Thyroid gland (tissue), 4 donors: ENCODE measurements at regions not wholly inside any gene's neighbourhood (a gene's known extent, or its start where the extent isn't known, plus 50 kb on each side); places are given as distances from the start of the nearest gene placed in this dataset.

ENCODE experiments used
- POLR2A ChIP-seq, 2 donors: fragments of 450-650 bp; IDR thresholded peaks; one replicate each; pipeline ENCODE4 v1.6.1; 2017; ENCODE audit warnings: antibody characterized with exemption in 2 of 2, mild to moderate bottlenecking in 2 of 2, moderate library complexity in 1 of 2
- TF ChIP-seq, protein P1 (sequence below), 6 experiments: fragments of 200-600 bp in 3 of 6; fragments of 450-650 bp in 3 of 6; sonication (generic) in 3 of 6; IDR thresholded peaks; one replicate each; pipeline ENCODE4 v1.5.1; 2016 to 2019; ENCODE audit warnings: antibody characterized with exemption in 6 of 6, mild to moderate bottlenecking in 2 of 6, inconsistent platforms in 1 of 6, moderate library complexity in 1 of 6

DNA sequence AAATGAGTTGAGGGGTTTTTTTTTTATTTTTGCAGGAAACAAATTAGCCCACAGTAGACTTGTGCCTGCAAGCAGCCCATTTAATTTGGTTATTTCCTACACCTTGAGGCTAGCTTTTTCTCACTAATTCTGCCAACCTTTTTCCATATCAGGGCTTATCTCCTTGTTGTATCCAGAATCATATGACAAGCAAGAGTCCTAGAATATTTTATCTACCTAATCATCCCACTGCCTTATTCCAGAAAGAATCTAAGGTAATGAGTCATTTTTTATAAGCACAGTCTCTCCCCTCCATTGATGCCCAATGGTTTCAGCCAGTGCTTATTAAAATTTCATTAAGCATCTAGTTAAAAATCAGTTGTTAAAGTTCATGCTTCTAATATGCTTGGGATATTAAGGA, 324.1 kb downstream of the BARHL2 start:
- no peak for TF ChIP-seq POLR2A (IDR thresholded peaks at IDR 0.05)
- TF ChIP-seq, protein P1, sequence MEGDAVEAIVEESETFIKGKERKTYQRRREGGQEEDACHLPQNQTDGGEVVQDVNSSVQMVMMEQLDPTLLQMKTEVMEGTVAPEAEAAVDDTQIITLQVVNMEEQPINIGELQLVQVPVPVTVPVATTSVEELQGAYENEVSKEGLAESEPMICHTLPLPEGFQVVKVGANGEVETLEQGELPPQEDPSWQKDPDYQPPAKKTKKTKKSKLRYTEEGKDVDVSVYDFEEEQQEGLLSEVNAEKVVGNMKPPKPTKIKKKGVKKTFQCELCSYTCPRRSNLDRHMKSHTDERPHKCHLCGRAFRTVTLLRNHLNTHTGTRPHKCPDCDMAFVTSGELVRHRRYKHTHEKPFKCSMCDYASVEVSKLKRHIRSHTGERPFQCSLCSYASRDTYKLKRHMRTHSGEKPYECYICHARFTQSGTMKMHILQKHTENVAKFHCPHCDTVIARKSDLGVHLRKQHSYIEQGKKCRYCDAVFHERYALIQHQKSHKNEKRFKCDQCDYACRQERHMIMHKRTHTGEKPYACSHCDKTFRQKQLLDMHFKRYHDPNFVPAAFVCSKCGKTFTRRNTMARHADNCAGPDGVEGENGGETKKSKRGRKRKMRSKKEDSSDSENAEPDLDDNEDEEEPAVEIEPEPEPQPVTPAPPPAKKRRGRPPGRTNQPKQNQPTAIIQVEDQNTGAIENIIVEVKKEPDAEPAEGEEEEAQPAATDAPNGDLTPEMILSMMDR (IDR thresholded peaks at IDR 0.05): no peak
